ENCODE measurements at regions not wholly inside any gene's neighbourhood (a gene's known extent, or its start where the extent isn't known, plus 50 kb on each side); places are given as distances from the start of the nearest gene placed in this dataset.

DNA sequence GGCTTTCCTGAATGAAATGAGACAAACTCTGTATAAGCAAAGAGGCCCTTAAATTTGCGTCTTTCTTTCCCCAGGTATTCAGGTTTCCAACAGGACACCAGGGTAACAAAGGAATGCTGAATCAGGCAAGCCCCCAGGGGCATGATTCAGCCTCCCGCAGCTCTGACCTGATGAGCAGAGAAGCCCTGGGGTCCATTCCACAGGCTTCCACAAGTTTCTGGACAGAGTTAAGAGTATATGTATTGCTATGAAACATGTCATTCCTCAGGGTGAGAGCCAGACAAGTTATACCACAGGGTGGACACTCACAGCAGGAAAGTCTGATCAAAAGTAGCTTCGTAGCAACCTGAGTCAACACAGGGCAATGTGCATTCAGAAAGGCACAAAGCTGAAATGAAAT lies 68.1 kb upstream of the CTNNB1 start:
- TF ChIP-seq CTCF (IDR thresholded peaks at IDR 0.05) (no peak), POLR2AphosphoS5 (IDR thresholded peaks at IDR 0.05) (no peak), EP300 (IDR thresholded peaks at IDR 0.05) (no peak), POLR2A (IDR thresholded peaks at IDR 0.05) (no peak)
